ENCODE measurements at regions not wholly inside any gene's neighbourhood (a gene's known extent, or its start where the extent isn't known, plus 50 kb on each side); places are given as distances from the start of the nearest gene placed in this dataset.
A peak's percentile ranks its signal among the peaks of the same experiment; 100 is the strongest.

DNA sequence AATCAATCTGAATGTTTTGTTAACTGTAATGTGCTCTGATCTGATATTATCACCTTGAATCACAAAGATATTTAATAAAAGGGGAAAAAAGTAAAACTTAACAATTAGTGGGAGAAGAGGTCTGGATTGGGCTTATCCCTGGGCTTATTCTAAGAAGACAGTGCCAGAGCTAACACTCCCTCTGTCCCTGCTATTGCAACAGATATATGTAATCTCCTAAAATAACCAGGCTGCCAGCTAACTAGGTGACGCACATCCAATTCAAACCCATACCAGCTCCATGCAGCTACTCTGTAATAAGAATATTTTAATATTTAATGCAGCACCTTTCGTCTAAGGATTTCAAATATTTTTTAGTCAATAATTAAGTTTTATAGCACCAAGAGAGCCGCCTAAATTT, 330.1 kb upstream of the MARCKS start:
- no peaks in the 10 kb centered on the region for H3K36me3 ChIP-seq
- no peak overlapping the region for H3K4me3 ChIP-seq
- H3K4me1 ChIP-seq (ENCODE audit: low read depth), result peaks cover 3% of the 10 kb centered on the region
- H3K27ac ChIP-seq, result no peak overlapping the region
- no peak for DNase-seq (ENCODE audit: low read depth in 1 of 2, low spot score in 1 of 2)
- no peaks in the 10 kb centered on the region for H3K9me3 ChIP-seq (ENCODE audit: low read depth)
- TF ChIP-seq, protein P1, sequence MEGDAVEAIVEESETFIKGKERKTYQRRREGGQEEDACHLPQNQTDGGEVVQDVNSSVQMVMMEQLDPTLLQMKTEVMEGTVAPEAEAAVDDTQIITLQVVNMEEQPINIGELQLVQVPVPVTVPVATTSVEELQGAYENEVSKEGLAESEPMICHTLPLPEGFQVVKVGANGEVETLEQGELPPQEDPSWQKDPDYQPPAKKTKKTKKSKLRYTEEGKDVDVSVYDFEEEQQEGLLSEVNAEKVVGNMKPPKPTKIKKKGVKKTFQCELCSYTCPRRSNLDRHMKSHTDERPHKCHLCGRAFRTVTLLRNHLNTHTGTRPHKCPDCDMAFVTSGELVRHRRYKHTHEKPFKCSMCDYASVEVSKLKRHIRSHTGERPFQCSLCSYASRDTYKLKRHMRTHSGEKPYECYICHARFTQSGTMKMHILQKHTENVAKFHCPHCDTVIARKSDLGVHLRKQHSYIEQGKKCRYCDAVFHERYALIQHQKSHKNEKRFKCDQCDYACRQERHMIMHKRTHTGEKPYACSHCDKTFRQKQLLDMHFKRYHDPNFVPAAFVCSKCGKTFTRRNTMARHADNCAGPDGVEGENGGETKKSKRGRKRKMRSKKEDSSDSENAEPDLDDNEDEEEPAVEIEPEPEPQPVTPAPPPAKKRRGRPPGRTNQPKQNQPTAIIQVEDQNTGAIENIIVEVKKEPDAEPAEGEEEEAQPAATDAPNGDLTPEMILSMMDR (IDR thresholded peaks at IDR 0.05; ENCODE audit: low read depth, low read length), result no peak
- peaks cover 11% of the 10 kb centered on the region for H3K27me3 ChIP-seq

DNA sequence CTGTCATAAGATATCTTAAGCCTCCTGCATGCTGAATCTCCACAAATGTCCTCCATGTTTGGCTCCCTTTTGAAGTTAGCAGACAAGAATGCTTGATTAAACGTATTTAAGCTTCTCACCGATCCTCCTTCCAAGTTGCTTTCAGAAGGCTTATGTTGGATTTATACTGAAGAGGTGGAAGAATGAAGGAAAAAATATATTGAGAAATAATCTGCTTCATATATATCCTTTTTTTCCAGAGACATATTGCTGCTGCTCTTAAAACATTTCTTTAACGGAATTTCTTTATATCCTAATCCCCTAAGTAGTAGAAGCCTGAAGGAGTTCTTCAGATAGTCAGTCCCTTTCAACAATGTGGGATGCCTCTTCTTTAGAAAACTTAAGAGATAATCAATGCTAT, 329.0 kb upstream of the MARCKS start:
- TF ChIP-seq, protein P1 (IDR thresholded peaks at IDR 0.05; ENCODE audit: low read depth, low read length), result no peak
- Histone ChIP-seq H3K27me3 (peaks cover 11% of the 10 kb centered on the region), H3K36me3 (no peaks in the 10 kb centered on the region), H3K4me1 (ENCODE audit: low read depth) (peaks cover 3% of the 10 kb centered on the region), H3K9me3 (ENCODE audit: low read depth) (no peaks in the 10 kb centered on the region), H3K4me3 (no peak overlapping the region), H3K27ac (no peak overlapping the region)
- DNase-seq (ENCODE audit: low read depth in 1 of 2, low spot score in 1 of 2), result no peak

DNA sequence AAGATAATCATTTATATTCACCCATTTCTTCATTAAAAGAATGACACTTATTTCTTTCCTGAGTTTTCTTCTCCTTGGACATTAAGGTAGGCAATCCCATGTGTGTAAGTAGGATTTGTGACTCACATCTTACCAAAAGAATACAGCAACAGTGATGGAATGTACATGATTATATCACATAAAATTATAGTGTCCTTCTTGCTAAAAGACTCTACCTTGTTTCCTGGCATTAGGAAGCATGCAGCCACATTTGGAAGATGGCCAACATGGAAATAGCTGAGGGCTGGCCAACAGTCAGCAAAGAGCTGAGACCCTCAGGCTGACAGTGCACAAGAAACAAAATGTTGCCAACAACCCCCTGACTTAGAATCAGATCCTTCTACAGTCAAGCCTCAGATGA, 327.9 kb upstream of the MARCKS start:
- TF ChIP-seq, protein P1 (IDR thresholded peaks at IDR 0.05; ENCODE audit: low read depth, low read length), result no peak
- Histone ChIP-seq H3K4me1 (ENCODE audit: low read depth) (peaks cover 3% of the 10 kb centered on the region), H3K27ac (no peak overlapping the region), H3K9me3 (ENCODE audit: low read depth) (no peaks in the 10 kb centered on the region), H3K36me3 (no peaks in the 10 kb centered on the region), H3K27me3 (peaks cover 11% of the 10 kb centered on the region), H3K4me3 (no peak overlapping the region)
- peak in 1 of 2 donors; percentile 15 for DNase-seq (ENCODE audit: low read depth in 1 of 2, low spot score in 1 of 2)

DNA sequence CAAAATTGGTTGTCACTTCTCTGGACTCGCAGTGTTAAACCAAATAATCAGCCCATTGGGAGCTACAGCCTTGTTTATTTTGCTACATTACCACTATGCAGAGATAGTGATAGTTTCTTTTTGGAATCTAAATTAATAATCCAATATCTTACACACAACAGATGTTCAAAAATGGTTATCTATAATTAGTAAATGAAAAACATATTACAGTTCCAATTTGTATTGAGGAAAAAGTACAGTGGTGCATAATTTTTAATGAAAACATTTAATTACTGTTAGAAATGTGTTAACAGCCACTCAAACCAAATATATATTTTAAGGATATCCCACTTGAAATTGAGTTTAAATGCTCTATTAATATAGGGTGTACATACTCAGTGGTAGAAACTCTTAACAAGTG, 327.3 kb upstream of the MARCKS start:
- H3K4me1 ChIP-seq (ENCODE audit: low read depth), result no peaks in the 10 kb centered on the region
- H3K27me3 ChIP-seq, result peaks cover 11% of the 10 kb centered on the region
- H3K27ac ChIP-seq, result no peak overlapping the region
- H3K36me3 ChIP-seq, result no peaks in the 10 kb centered on the region
- H3K9me3 ChIP-seq (ENCODE audit: low read depth), result no peaks in the 10 kb centered on the region
- H3K4me3 ChIP-seq, result no peak overlapping the region
- no peak for DNase-seq (ENCODE audit: low read depth in 1 of 2, low spot score in 1 of 2)
- TF ChIP-seq, protein P1 (IDR thresholded peaks at IDR 0.05; ENCODE audit: low read depth, low read length), result no peak

DNA sequence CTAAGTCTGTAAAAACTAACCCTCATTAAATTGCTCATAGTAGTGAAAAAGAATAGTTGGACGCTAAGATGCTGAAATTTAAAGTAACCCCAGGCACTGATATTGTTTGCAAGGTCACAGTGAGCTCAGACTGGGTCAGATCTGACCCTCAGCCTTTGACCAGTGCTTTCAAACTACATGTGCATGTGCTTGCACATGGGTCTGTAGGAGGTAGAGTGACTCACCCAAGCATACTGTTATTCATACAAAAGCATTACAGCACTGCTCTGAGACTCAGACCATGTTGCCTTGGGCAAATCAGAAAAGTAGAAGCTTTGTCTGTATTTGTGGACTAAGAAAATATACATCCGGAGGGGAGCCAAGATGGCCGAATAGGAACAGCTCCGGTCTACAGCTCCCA, 326.4 kb upstream of the MARCKS start:
- no peaks in the 10 kb centered on the region for H3K9me3 ChIP-seq (ENCODE audit: low read depth)
- TF ChIP-seq, protein P1 (IDR thresholded peaks at IDR 0.05; ENCODE audit: low read depth, low read length), result no peak
- no peak overlapping the region for H3K27ac ChIP-seq
- no peaks in the 10 kb centered on the region for H3K4me1 ChIP-seq (ENCODE audit: low read depth)
- no peaks in the 10 kb centered on the region for H3K36me3 ChIP-seq
- H3K27me3 ChIP-seq, result peaks cover 11% of the 10 kb centered on the region
- peak in 1 of 2 donors; percentile 45 for DNase-seq (ENCODE audit: low read depth in 1 of 2, low spot score in 1 of 2)
- no peak overlapping the region for H3K4me3 ChIP-seq

DNA sequence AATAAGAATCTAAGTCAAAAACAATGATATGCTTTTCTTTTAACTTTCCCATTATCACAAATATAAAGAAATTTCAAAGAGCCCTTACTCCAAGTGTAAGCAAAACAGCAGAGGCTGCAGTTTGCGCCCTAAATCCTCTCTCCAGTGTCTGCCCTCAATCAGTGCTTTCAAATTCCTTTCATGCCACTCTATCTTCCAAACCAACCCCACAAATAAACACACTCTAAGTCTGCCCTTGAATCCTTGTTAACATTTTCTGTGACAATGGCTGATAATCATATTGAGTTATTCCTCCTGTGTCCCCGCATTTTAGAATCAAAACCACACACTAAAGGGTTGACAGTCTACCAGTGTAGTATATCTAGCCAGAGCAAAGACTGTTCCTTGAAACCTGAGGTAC, 317.9 kb upstream of the MARCKS start:
- Histone ChIP-seq H3K4me3 (no peak overlapping the region), H3K36me3 (no peaks in the 10 kb centered on the region), H3K27ac (peak overlapping the region; percentile 16), H3K9me3 (ENCODE audit: low read depth) (no peaks in the 10 kb centered on the region), H3K4me1 (ENCODE audit: low read depth) (peaks cover 10% of the 10 kb centered on the region), H3K27me3 (no peaks in the 10 kb centered on the region)
- no peak for DNase-seq (ENCODE audit: low read depth in 1 of 2, low spot score in 1 of 2)
- TF ChIP-seq, protein P1 (IDR thresholded peaks at IDR 0.05; ENCODE audit: low read depth, low read length), result no peak
